ENCODE measurements at regions not wholly inside any gene's neighbourhood (a gene's known extent, or its start where the extent isn't known, plus 50 kb on each side); places are given as distances from the start of the nearest gene placed in this dataset.
A peak's percentile ranks its signal among the peaks of the same experiment; 100 is the strongest.
"Not testable (repeated sequence)": the region's sequence is repeated elsewhere in the genome, so short reads cannot be mapped to it uniquely, and the experiment has no call there.

DNA sequence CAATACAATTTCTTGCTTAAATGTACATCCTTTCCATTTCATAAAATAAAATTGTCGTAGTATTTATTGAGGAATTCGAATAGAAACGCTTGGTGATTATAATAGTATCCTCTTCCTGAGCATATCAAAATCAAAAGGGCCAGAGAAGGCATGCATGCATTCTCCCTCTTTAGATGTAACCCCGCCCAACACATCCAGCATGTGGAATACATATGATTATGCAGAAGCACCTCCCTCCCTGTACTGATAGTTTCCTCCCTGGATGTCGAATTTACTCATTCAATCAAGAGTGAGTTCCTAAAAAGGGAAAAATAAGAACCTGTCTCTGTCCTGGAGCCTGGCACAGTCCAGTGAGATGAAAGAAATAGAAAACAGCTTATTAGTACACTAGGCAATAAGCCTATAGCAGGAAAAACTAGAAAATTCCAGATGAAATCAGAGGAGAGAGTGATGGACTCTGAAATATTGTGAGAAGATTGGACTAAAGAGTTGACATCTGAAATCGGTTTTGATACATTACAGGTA, 262.9 kb downstream of the RDH14 start:
- no peak for ATAC-seq (ENCODE audit: poor library complexity)
- intact Hi-C loops (cut with DNase I): no loop called here

DNA sequence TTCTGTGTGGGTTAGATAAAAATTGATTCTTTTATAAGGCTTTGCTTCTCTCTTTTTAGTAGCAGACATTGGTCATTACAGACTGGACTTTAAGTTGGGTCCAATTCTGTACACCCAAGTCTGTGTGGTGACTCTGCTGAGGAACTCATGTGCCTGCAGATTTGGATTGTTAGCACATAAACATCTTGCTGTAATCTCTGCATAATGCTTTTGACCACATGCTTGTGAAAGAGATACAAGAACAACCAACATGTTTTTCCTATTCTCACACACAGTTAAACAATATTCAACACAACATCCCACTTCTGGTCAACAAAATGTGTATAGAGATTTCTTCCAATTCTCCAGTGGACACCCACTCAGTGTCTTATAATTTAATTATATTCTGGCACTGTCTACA, 270.1 kb downstream of the RDH14 start:
- no peak for DNase-seq
- intact Hi-C loops (cut with DNase I): no loop called here
- no peak for ATAC-seq (ENCODE audit: poor library complexity)

More for the DNA sequence above, 262.9 kb downstream of the RDH14 start:
- DNase-seq: no peak

GRCh38 chr2:18286897-18287296, 273.6 kb downstream of the RDH14 start:
- DNase-seq (no peak), ATAC-seq (ENCODE audit: poor library complexity) (no peak)
- intact Hi-C loops (cut with DNase I): no loop called here

DNA sequence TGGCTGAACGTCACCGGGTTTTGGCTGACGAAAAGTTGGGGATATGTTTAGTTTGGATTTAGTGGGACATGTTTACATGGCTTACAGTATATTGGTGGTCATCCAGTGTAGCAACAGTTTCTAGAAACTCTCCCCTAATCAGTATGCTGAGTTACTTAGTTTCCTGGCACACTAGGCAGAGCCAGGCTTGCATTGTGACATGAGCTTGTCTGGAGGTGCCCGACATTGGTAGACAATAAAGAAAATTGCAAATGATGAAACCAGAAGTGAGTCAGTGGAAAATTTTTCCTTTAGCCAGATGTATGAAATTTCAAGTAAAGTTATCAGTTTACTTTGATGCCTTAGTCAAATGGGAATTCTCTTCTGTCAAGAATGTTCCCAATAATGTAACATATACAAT, 276.1 kb downstream of the RDH14 start:
- no peak for ATAC-seq (ENCODE audit: poor library complexity)
- intact Hi-C loops (cut with DNase I): no loop called here
- DNase-seq: no peak

GRCh38 chr2:18282026-18282425, 278.4 kb downstream of the RDH14 start:
- no peak for DNase-seq
- ATAC-seq (ENCODE audit: poor library complexity): no peak
- intact Hi-C loops (cut with DNase I): no loop called here

DNA sequence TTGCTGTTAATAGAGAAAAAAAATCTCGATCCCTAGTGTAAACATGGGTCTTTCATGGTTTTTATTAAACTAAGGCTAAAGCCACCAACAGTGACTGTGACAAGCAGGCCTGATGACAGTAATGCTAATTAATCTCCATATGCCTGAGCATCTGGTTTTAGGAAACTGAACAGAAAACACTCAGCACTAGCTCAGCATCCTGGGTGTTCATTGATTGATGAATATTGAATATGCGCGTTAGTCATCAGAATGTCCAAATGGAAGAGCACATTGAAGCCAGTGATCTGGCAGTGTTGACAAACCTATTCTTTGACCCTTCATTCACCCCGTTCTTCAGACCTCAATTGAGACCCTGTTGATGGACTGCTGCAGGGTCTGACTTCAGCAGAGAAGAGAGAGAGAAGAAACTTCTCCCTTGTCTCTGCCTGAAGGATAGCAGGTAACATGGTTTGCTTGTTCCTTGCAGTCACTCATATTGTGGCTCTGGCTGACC, 283.8 kb downstream of the RDH14 start:
- intact Hi-C loops (cut with DNase I): no loop called here
- ATAC-seq (ENCODE audit: poor library complexity): no peak
- DNase-seq: no peak

GRCh38 chr2:18273205-18273604, 287.2 kb downstream of the RDH14 start:
- intact Hi-C loops (cut with DNase I): no loop called here
- DNase-seq: no peak
- ATAC-seq (ENCODE audit: poor library complexity): no peak

DNA sequence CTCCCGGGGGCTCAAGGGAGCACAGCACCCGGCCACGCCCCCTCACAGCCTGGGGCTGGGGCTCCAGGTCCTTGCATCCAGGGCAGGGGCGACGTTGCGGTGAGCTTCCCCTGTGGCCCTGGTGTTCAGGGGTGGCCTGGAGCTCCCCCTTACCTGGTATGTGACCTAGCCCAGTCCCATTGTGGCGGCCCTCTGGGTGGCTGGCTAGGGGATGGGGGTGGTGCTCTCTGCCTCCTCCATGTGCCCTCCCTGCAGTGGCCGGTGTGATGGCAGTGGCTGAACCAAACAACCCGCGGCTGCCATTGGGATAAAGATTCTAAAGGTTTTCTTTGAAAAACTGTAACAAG, 288.3 kb downstream of the RDH14 start:
- DNase-seq: no peak
- no peak for ATAC-seq (ENCODE audit: poor library complexity)
- intact Hi-C loops (cut with DNase I): no loop called here

GRCh38 chr2:18271370-18272147, 288.9 kb downstream of the RDH14 start:
- DNase-seq (no peak), ATAC-seq (ENCODE audit: poor library complexity) (no peak)
- intact Hi-C loops (cut with DNase I): no loop called here

DNA sequence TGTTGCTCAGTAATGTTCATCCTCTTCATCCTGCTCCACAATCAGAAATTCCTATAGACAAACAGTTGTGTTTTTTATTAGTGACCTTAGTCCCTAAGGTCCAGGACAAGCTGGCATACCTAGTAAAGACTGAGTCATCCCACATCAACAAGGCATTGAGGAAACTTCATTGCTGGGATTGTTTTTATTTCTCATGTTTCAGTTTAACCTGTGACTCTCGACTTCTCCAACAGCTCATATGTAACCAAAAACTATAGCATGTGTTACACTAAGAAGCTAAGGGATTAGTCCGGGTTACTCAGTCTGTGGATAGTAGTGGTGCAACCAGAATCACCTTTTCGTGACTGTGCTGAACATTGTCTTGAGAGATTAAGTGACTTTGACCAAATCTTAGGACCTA, 292.1 kb downstream of the RDH14 start:
- intact Hi-C loops (cut with DNase I): no loop called here
- DNase-seq: no peak
- no peak for ATAC-seq (ENCODE audit: poor library complexity)

DNA sequence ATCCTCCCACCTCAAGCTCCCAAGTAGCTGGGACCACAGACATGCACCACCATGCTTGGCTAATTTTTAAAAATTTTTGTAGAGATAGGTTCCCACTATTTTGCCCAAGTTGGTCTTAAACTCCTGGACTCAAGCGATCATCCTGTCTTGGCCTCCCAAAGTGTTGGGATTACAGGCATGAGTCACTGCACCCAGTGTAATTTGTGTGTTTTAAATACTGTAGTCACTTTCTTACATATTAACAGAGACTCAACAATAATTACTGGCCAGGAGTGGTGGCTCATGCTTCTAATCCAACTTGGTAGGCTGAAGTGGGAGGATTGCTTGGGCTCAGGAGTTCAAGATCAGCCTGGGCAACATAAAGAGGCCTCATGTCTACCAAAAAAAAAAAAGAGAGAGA, 293.0 kb downstream of the RDH14 start:
- ATAC-seq (ENCODE audit: poor library complexity) (no peak), DNase-seq (no peak)
- intact Hi-C loops (cut with DNase I): no loop called here

DNA sequence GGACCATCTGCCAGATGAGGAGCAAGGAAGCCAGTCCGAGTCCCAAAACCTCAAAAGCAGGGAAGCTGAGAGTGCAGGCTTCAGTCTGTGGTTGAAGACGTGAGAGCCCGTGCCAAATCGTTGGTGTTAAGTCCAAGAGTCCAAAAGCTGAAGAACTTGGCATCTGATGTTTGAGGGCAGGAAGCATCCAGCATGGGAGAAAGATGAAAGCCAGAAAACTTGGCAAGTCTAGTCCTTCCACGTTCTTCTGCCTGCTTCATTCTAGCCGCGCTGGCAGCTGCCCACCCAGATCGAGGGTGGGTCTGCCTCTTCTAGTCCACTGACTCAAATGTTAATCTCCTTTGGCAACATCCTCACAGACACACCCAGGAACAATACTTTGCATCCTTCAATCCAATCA, 293.8 kb downstream of the RDH14 start:
- not testable (repeated sequence) for ATAC-seq (ENCODE audit: poor library complexity)

GRCh38 chr2:18265614-18266586, 294.6 kb downstream of the RDH14 start:
- DNase-seq (no peak), ATAC-seq (ENCODE audit: poor library complexity) (peak; percentile 53)
- intact Hi-C loops (cut with DNase I): no loop called here

More for the DNA sequence above, 293.8 kb downstream of the RDH14 start:
- intact Hi-C loops (cut with DNase I); DNase-seq: not testable (repeated sequence)

DNA sequence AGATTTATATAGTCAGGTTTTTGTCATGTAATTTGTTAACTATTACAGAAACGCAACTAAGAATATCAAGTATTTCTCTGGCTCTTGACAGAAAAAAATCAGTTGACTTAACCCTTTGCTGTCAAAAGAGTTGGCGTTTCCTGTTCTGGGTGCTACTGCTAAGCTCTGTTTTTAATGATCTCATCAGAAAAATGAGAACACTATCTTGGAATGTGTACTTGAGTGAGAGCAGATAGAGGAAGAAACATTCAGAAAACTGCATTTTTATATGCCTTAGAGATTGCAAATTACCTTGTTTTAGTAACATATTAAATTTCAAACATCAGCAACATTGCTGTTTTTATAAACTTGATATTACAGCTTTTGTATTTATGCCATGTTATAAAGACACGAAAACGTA, 297.9 kb downstream of the RDH14 start:
- ATAC-seq (ENCODE audit: poor library complexity) (no peak), DNase-seq (no peak)
- intact Hi-C loops (cut with DNase I): no loop called here

- intact Hi-C loops (cut with DNase I): no loop called here
- DNase-seq: no peak
- ATAC-seq (ENCODE audit: poor library complexity): no peak
These were observed 306.7 kb downstream of the RDH14 start for GRCh38 chr2:18253686-18254197.

DNA sequence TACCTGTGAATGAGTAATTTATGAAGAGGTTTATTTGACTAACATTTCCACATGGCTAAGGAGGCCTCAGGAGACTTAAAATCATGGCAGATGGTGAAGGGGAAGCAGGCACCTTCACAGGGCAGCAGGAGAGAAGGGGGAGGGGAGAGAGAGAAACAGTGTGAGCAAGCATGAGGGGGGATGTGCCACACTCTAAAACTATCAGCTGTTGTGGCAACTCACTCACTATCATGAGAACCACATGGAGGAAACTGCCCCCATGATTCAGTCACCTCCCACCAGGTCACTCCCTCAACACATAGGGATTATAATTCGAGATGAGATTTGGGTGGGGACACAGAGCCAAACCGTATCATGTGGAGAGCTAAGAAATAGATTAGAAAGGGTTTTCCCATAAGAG, 309.0 kb downstream of the RDH14 start:
- ATAC-seq (ENCODE audit: poor library complexity) (no peak), DNase-seq (no peak)
- intact Hi-C loops (cut with DNase I): no loop called here

DNA sequence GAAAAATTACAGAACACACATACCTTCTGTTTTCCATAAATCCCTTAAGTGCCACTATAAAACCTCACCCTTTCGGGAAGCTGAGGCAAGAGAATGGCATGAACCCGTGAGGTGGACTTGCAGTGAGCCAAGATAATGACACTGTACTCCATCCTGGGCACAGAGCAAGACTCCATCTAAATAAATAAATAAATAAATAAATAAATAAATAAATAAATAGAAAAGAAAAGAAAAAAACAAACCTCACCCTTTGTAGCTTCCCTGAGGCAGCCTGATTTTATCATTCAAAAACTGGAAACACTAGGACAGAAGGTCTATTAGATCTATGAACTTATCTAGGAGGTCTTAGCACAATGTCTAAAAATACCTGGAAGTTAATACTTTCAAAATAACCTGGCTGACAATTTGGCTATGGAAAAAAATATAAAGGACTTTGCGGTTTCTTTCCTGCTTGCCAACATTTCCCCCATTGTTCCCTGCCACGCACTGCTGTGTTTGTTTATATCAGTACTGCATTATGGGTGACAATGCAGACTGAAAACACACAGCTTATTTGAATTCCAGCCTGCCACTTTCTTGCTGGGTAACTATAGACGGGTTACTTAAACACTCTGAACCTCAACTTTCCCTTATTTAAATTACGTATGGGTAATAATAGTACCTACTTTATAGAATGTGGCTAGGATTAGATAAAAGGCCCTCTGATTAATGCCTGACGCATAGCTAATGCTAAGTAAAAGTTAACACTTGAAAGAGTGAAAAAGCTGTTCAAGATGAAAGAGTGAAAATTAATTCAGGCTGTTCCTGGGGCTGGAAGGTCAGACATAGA, 313.0 kb downstream of the RDH14 start:
- ATAC-seq (ENCODE audit: poor library complexity) (no peak), DNase-seq (no peak)
- intact Hi-C loops (cut with DNase I): no loop called here

GRCh38 chr2:18245375-18245774, 315.1 kb downstream of the RDH14 start:
- DNase-seq: no peak
- intact Hi-C loops (cut with DNase I): no loop called here
- ATAC-seq (ENCODE audit: poor library complexity): no peak

- no peak for DNase-seq
- intact Hi-C loops (cut with DNase I): no loop called here
- ATAC-seq (ENCODE audit: poor library complexity): no peak
These were observed 315.6 kb downstream of the RDH14 start for GRCh38 chr2:18244845-18245244.
